ENCODE measurements at regions not wholly inside any gene's neighbourhood (a gene's known extent, or its start where the extent isn't known, plus 50 kb on each side); places are given as distances from the start of the nearest gene placed in this dataset.

GRCh38 chr22:27662359-27663301 is 138.9 kb downstream of the MN1 start:
- intact Hi-C loops (cut with DNase I) = no loop called here
- H3K27ac ChIP-seq = no peak overlapping the region
- H3K27me3 ChIP-seq = no peaks in the 10 kb centered on the region
- peaks cover 0 to 7% of the 10 kb centered on the region in 2 donors for H3K4me1 ChIP-seq
- TF ChIP-seq POLR2A (IDR thresholded peaks at IDR 0.05) = no peak
- TF ChIP-seq, protein P1, sequence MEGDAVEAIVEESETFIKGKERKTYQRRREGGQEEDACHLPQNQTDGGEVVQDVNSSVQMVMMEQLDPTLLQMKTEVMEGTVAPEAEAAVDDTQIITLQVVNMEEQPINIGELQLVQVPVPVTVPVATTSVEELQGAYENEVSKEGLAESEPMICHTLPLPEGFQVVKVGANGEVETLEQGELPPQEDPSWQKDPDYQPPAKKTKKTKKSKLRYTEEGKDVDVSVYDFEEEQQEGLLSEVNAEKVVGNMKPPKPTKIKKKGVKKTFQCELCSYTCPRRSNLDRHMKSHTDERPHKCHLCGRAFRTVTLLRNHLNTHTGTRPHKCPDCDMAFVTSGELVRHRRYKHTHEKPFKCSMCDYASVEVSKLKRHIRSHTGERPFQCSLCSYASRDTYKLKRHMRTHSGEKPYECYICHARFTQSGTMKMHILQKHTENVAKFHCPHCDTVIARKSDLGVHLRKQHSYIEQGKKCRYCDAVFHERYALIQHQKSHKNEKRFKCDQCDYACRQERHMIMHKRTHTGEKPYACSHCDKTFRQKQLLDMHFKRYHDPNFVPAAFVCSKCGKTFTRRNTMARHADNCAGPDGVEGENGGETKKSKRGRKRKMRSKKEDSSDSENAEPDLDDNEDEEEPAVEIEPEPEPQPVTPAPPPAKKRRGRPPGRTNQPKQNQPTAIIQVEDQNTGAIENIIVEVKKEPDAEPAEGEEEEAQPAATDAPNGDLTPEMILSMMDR (IDR thresholded peaks at IDR 0.05) = no peak
- H3K4me3 ChIP-seq (replicated peaks in 1 of 3) = no peak overlapping the region
- H3K9me3 ChIP-seq = no peaks in the 10 kb centered on the region
- H3K36me3 ChIP-seq = no peaks in the 10 kb centered on the region
- peak; percentile 20 to 32 for DNase-seq
- WGBS, 2 donors = 45 to 54% methylated on average over 10 to 13 of the region's 13 CpGs

DNA sequence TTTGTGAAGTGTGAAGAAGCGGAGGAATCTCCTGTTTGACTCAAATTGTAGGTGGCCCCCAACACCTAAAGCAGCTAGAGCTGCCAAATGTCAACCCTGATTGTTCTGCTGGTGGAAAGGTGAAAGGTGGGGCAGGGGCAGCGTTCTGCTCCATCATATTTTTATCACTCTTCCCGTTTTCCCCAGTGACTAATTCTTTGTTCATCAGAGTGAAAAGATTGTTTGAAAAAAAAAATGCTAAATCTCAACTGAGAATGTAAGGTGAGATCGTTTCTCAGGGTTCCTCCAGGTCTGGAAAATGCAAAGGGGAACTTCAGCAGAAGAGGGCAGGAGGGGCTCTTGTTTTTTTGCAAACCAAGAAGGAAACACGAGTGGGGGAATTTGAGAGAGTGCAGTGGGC is 137.7 kb downstream of the MN1 start:
- intact Hi-C loops (cut with DNase I) = no loop called here
- H3K27ac ChIP-seq = no peak overlapping the region
- TF ChIP-seq, protein P1 (IDR thresholded peaks at IDR 0.05) = no peak
- no peak for TF ChIP-seq POLR2A (IDR thresholded peaks at IDR 0.05)
- no peaks in the 10 kb centered on the region for H3K27me3 ChIP-seq
- WGBS, 2 donors = 57 to 70% methylated on average over 5 of the region's 5 CpGs
- no peaks in the 10 kb centered on the region for H3K9me3 ChIP-seq
- H3K4me1 ChIP-seq = peaks cover 0 to 7% of the 10 kb centered on the region in 2 donors
- DNase-seq = no peak
- H3K4me3 ChIP-seq (replicated peaks in 1 of 3) = no peak overlapping the region
- H3K36me3 ChIP-seq = no peaks in the 10 kb centered on the region

DNA sequence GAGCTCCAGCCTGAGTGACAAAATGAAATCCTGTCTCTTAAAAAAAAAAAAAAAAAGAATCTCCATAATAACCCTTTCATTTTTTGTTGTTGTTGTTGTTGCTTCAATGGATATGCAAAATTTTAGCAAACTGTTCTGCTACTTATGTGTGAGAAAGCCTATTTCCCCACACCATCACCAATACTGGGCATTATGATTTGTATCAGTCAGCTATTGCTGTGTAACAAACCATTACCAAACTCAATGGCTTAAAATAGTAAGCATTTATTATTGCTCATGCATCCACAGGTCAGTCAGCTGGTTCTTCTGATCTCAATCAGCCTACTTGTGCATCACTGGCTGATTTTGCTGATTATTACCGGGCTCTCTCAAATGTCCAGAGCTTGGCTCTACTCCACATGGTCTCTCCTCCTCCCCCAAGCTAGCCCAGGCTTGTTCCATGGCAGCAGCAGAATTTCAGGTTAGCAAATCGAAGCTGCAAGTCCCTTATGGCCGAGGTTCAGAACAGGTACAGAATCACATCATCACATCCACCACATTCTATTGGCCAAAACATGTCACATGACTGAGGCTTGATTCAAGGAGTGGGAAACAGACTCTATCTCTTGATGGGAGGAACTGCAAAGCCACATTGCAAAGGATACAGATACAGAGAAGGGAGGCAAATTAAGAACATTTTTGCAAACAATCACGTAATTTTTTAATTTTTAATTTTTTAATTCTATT is 135.1 kb downstream of the MN1 start:
- Histone ChIP-seq H3K27ac (no peak overlapping the region), H3K27me3 (no peaks in the 10 kb centered on the region), H3K4me3 (replicated peaks in 1 of 3) (no peak overlapping the region), H3K4me1 (peaks cover 0 to 13% of the 10 kb centered on the region in 2 donors), H3K36me3 (no peaks in the 10 kb centered on the region), H3K9me3 (no peaks in the 10 kb centered on the region)
- intact Hi-C loops (cut with DNase I) = no loop called here
- 87 to 91% methylated on average over 4 of the region's 4 CpGs for WGBS, 2 donors
- DNase-seq = no peak
- no peak for TF ChIP-seq POLR2A (IDR thresholded peaks at IDR 0.05)

GRCh38 chr22:27667121-27667843 is 134.3 kb downstream of the MN1 start:
- intact Hi-C loops (cut with DNase I) = no loop called here
- Histone ChIP-seq H3K4me1 (peaks cover 0 to 13% of the 10 kb centered on the region in 2 donors), H3K27me3 (no peaks in the 10 kb centered on the region), H3K9me3 (no peaks in the 10 kb centered on the region), H3K4me3 (replicated peaks in 1 of 3) (no peak overlapping the region), H3K27ac (no peak overlapping the region), H3K36me3 (no peaks in the 10 kb centered on the region)
- 51 to 52% methylated on average over 16 of the region's 16 CpGs for WGBS, 2 donors
- no peak for DNase-seq
- TF ChIP-seq POLR2A (IDR thresholded peaks at IDR 0.05) = no peak
- TF ChIP-seq, protein P1 (IDR thresholded peaks at IDR 0.05) = no peak
